HepG2 (cell line): ENCODE measurements at regions not wholly inside any gene's neighbourhood (a gene's known extent, or its start where the extent isn't known, plus 50 kb on each side); places are given as distances from the start of the nearest gene placed in this dataset.

Experiments used
- ARNT2 ChIP-seq: sonication (generic); formaldehyde crosslinking; IDR thresholded peaks from 2 replicates; pipeline ENCODE4 v1.8.0; 2022; ENCODE audit warnings: mild to moderate bottlenecking, low read depth, missing genetic modification reagents, moderate library complexity
- EP300 ChIP-seq, 3 experiments: sonication (generic) in 1 of 3; formaldehyde crosslinking in 1 of 3; IDR thresholded peaks; 2 replicates each; pipeline versions ENCODE4 v1.5.1 to v1.6.1; 2011 to 2020; ENCODE audit warnings: low read depth in 2 of 3, low read length in 2 of 3, borderline replicate concordance in 1 of 3, improper control_type of control experiment in 1 of 3, mild to moderate bottlenecking in 1 of 3, missing genetic modification reagents in 1 of 3, moderate library complexity in 1 of 3
- FOXK1 ChIP-seq: sonication (generic); formaldehyde crosslinking; IDR thresholded peaks from 2 replicates; pipeline ENCODE4 v1.4.0; 2020; ENCODE audit warnings: low read depth, missing genetic modification reagents, borderline replicate concordance
- JUN ChIP-seq: sonication (generic); formaldehyde crosslinking; IDR thresholded peaks from 2 replicates; pipeline ENCODE4 v1.4.0; 2020; ENCODE audit warnings: mild to moderate bottlenecking, missing genetic modification reagents
- KLF16 ChIP-seq, 2 experiments: sonication (generic) in 1 of 2; formaldehyde crosslinking in 1 of 2; IDR thresholded peaks; 2 replicates each; pipeline versions ENCODE4 v1.6.1 to v1.8.0; 2016 to 2023; ENCODE audit warnings: missing genetic modification reagents in 2 of 2, missing compliant biosample characterization in 1 of 2
- MTA3 ChIP-seq: sonication (generic); formaldehyde crosslinking; IDR thresholded peaks from 2 replicates; pipeline ENCODE4 v1.4.0; 2020; ENCODE audit warnings: missing genetic modification reagents
- NCOA2 ChIP-seq: sonication (generic); formaldehyde crosslinking; IDR thresholded peaks from 2 replicates; pipeline ENCODE4 v1.8.0; 2022; ENCODE audit warnings: inconsistent platforms
- ZBTB1 ChIP-seq: sonication (generic); formaldehyde crosslinking; IDR thresholded peaks from 2 replicates; pipeline ENCODE4 v1.4.0; 2020; ENCODE audit warnings: missing genetic modification reagents, borderline replicate concordance
- ZNF124 ChIP-seq: sonication (generic); formaldehyde crosslinking; IDR thresholded peaks from 2 replicates; pipeline ENCODE4 v1.4.0; 2020; ENCODE audit warnings: missing genetic modification reagents
- ZNF292 ChIP-seq: sonication (generic); formaldehyde crosslinking; IDR thresholded peaks from 2 replicates; pipeline ENCODE4 v1.8.1; 2022; ENCODE audit warnings: mild to moderate bottlenecking, low read depth, missing genetic modification reagents, borderline replicate concordance
- ZNF530 ChIP-seq: sonication (generic); formaldehyde crosslinking; IDR thresholded peaks from 2 replicates; pipeline ENCODE4 v1.5.0; 2020; ENCODE audit warnings: low read depth, mild to moderate bottlenecking, missing genetic modification reagents
- ZNF562 ChIP-seq: sonication (generic); formaldehyde crosslinking; IDR thresholded peaks from 2 replicates; pipeline ENCODE4 v1.8.0; 2022; ENCODE audit warnings: missing genetic modification reagents, borderline replicate concordance
- ZNF747 ChIP-seq: sonication (generic); formaldehyde crosslinking; IDR thresholded peaks from 2 replicates; pipeline ENCODE4 v1.8.1; 2023; ENCODE audit warnings: missing genetic modification reagents, mild to moderate bottlenecking, borderline replicate concordance
- TF ChIP-seq, protein P1 (sequence below): sonication (generic); formaldehyde crosslinking; IDR thresholded peaks from 2 replicates; pipeline ENCODE4 v1.8.0; 2022; ENCODE audit warnings: mild to moderate bottlenecking, missing genetic modification reagents, moderate library complexity
- TF ChIP-seq, protein P2 (sequence below): sonication (generic); formaldehyde crosslinking; IDR thresholded peaks from 2 replicates; pipeline ENCODE4 v1.5.0; 2020; ENCODE audit warnings: mild to moderate bottlenecking, missing genetic modification reagents
- TF ChIP-seq, protein P3 (sequence below): sonication (generic); formaldehyde crosslinking; IDR thresholded peaks from 2 replicates; pipeline ENCODE4 v1.9.0; 2022; ENCODE audit warnings: missing genetic modification reagents, mild to moderate bottlenecking, borderline replicate concordance
- TF ChIP-seq, protein P4 (sequence below): sonication (generic); formaldehyde crosslinking; IDR thresholded peaks from 2 replicates; pipeline ENCODE4 v1.5.1; 2020; ENCODE audit warnings: mild to moderate bottlenecking, moderate library complexity, missing genetic modification reagents
- TF ChIP-seq, protein P5 (sequence below): sonication (generic); formaldehyde crosslinking; IDR thresholded peaks from 2 replicates; pipeline ENCODE4 v1.5.0; 2020; ENCODE audit warnings: mild to moderate bottlenecking, low read depth, missing genetic modification reagents, borderline replicate concordance
- TF ChIP-seq, protein P6 (sequence below): sonication (generic); formaldehyde crosslinking; IDR thresholded peaks from 2 replicates; pipeline ENCODE4 v1.5.0; 2020; ENCODE audit warnings: mild to moderate bottlenecking, missing genetic modification reagents, borderline replicate concordance

DNA sequence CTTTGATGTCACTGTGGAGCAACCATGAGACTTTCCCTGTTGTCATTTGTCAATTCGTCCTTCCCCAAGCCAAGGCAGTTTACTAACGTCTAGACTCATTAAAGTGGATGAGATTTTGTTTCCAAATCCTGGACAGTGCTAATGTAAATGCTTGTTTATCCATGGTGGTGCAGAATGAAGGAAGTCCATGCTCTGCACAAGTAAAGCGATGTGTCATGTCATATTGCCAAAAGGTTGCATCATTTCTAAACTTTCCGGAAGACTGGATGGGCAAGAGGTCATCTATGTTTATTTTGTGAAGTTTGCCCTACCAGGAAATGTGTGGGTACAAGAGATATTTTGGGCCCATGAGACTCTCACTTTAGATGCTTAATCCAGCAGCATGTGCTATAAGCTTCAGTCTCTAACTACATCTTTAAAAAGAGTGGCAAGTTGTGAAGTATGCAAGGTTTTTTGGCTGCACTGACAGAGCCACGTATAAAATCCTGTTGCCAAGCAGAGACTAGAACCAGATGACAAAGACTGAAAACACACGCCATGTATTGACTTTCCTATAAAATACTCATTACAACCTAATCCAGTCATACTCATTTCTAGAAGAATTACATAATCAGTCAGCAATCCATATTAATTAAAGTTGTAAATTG, 72.1 kb upstream of the FNDC3B start (continued):
- TF ChIP-seq FOXK1 (peak; percentile 97), ZNF124 (CRISPR knock-in tag) (peak; percentile 64; the same call in 1 of the 2 replicates), EP300 (IDR thresholded peaks at IDR 0.05; ENCODE audit: low read depth in 2 of 2, low read length in 2 of 2) (peak in 1 of 2 experiments; percentile 99; a peak in 3 of 4 replicates), EP300 (CRISPR knock-in tag; IDR thresholded peaks at IDR 0.05; ENCODE audit: borderline replicate concordance) (peak; percentile 98), ZNF562 (CRISPR knock-in tag) (no peak), ARNT2 (CRISPR knock-in tag) (no peak), JUN (CRISPR knock-in tag) (peak; percentile 88), ZNF747 (CRISPR knock-in tag) (no peak), ZNF530 (CRISPR knock-in tag) (no peak), NCOA2 (CRISPR knock-in tag) (peak; percentile 99), MTA3 (CRISPR knock-in tag) (no peak), ZNF292 (CRISPR knock-in tag) (peak; percentile 82; the same call in 1 of the 2 replicates), ZBTB1 (CRISPR knock-in tag) (no peak), KLF16 (CRISPR knock-in tag; IDR thresholded peaks at IDR 0.05) (peak in 1 of 2 experiments; percentile 93; a peak in 2 of 4 replicates)
- TF ChIP-seq, protein P1, sequence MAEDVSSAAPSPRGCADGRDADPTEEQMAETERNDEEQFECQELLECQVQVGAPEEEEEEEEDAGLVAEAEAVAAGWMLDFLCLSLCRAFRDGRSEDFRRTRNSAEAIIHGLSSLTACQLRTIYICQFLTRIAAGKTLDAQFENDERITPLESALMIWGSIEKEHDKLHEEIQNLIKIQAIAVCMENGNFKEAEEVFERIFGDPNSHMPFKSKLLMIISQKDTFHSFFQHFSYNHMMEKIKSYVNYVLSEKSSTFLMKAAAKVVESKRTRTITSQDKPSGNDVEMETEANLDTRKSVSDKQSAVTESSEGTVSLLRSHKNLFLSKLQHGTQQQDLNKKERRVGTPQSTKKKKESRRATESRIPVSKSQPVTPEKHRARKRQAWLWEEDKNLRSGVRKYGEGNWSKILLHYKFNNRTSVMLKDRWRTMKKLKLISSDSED: no peak
- TF ChIP-seq, protein P2, sequence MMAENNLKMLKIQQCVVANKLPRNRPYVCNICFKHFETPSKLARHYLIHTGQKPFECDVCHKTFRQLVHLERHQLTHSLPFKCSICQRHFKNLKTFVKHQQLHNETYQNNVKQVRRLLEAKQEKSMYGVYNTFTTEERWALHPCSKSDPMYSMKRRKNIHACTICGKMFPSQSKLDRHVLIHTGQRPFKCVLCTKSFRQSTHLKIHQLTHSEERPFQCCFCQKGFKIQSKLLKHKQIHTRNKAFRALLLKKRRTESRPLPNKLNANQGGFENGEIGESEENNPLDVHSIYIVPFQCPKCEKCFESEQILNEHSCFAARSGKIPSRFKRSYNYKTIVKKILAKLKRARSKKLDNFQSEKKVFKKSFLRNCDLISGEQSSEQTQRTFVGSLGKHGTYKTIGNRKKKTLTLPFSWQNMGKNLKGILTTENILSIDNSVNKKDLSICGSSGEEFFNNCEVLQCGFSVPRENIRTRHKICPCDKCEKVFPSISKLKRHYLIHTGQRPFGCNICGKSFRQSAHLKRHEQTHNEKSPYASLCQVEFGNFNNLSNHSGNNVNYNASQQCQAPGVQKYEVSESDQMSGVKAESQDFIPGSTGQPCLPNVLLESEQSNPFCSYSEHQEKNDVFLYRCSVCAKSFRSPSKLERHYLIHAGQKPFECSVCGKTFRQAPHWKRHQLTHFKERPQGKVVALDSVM (CRISPR knock-in tag): no peak
- TF ChIP-seq, protein P3, sequence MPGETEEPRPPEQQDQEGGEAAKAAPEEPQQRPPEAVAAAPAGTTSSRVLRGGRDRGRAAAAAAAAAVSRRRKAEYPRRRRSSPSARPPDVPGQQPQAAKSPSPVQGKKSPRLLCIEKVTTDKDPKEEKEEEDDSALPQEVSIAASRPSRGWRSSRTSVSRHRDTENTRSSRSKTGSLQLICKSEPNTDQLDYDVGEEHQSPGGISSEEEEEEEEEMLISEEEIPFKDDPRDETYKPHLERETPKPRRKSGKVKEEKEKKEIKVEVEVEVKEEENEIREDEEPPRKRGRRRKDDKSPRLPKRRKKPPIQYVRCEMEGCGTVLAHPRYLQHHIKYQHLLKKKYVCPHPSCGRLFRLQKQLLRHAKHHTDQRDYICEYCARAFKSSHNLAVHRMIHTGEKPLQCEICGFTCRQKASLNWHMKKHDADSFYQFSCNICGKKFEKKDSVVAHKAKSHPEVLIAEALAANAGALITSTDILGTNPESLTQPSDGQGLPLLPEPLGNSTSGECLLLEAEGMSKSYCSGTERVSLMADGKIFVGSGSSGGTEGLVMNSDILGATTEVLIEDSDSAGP (CRISPR knock-in tag): no peak
- TF ChIP-seq, protein P4, sequence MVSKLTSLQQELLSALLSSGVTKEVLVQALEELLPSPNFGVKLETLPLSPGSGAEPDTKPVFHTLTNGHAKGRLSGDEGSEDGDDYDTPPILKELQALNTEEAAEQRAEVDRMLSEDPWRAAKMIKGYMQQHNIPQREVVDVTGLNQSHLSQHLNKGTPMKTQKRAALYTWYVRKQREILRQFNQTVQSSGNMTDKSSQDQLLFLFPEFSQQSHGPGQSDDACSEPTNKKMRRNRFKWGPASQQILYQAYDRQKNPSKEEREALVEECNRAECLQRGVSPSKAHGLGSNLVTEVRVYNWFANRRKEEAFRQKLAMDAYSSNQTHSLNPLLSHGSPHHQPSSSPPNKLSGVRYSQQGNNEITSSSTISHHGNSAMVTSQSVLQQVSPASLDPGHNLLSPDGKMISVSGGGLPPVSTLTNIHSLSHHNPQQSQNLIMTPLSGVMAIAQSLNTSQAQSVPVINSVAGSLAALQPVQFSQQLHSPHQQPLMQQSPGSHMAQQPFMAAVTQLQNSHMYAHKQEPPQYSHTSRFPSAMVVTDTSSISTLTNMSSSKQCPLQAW (CRISPR knock-in tag): peak; percentile 92
- TF ChIP-seq, protein P5, sequence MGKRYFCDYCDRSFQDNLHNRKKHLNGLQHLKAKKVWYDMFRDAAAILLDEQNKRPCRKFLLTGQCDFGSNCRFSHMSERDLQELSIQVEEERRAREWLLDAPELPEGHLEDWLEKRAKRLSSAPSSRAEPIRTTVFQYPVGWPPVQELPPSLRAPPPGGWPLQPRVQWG (CRISPR knock-in tag): no peak
- TF ChIP-seq, protein P6, sequence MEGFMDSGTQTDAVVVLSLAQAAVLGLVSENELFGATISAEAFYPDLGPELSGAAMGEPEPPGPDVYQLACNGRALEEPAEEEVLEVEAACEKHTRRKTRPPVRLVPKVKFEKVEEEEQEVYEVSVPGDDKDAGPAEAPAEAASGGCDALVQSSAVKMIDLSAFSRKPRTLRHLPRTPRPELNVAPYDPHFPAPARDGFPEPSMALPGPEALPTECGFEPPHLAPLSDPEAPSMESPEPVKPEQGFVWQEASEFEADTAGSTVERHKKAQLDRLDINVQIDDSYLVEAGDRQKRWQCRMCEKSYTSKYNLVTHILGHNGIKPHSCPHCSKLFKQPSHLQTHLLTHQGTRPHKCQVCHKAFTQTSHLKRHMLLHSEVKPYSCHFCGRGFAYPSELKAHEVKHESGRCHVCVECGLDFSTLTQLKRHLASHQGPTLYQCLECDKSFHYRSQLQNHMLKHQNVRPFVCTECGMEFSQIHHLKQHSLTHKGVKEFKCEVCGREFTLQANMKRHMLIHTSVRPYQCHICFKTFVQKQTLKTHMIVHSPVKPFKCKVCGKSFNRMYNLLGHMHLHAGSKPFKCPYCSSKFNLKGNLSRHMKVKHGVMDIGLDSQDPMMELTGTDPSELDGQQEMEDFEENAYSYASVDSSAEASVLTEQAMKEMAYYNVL (CRISPR knock-in tag): peak; percentile 93; the same call in 1 of the 2 replicates
